NCI-H1694 (cell line): ENCODE measurements at regions not wholly inside any gene's neighbourhood (a gene's known extent, or its start where the extent isn't known, plus 50 kb on each side); places are given as distances from the start of the nearest gene placed in this dataset.

Source experiments
- DNase-seq: peaks from one replicate; lab custom pipeline; 2025; lab: John Stamatoyannopoulos, UW

- DNase-seq, result no peak
These were observed 933.7 kb upstream of the SLITRK5 start for GRCh38 chr13:86737334-86737932.

- no peak for DNase-seq
These were observed 929.3 kb upstream of the SLITRK5 start for GRCh38 chr13:86741762-86742285.

- DNase-seq, result no peak
These were observed 913.8 kb upstream of the SLITRK5 start for GRCh38 chr13:86757236-86757978.

- DNase-seq, result no peak
These were observed 913.1 kb upstream of the SLITRK5 start for GRCh38 chr13:86758116-86758515.

- DNase-seq, result no peak
These were observed 910.6 kb upstream of the SLITRK5 start for GRCh38 chr13:86760620-86761019.

GRCh38 chr13:86765462-86765861 is 905.7 kb upstream of the SLITRK5 start:
- DNase-seq, result no peak

GRCh38 chr13:86788616-86789015 is 882.6 kb upstream of the SLITRK5 start:
- DNase-seq, result no peak

- no peak for DNase-seq
These were observed 879.0 kb upstream of the SLITRK5 start for GRCh38 chr13:86792153-86792651.

- DNase-seq, result no peak
These were observed 875.3 kb upstream of the SLITRK5 start for GRCh38 chr13:86795858-86796257.

- no peak for DNase-seq
These were observed 860.8 kb upstream of the SLITRK5 start for GRCh38 chr13:86810361-86810760.

- no peak for DNase-seq
These were observed 858.0 kb upstream of the SLITRK5 start for GRCh38 chr13:86813198-86813597.

- no peak for DNase-seq
These were observed 845.8 kb upstream of the SLITRK5 start for GRCh38 chr13:86825410-86825809.

- no peak for DNase-seq
These were observed 844.9 kb upstream of the SLITRK5 start for GRCh38 chr13:86826232-86826631.

GRCh38 chr13:86830046-86830445 is 841.1 kb upstream of the SLITRK5 start:
- no peak for DNase-seq

- DNase-seq, result no peak
These were observed 840.1 kb upstream of the SLITRK5 start for GRCh38 chr13:86831084-86831483.

- DNase-seq, result no peak
These were observed 832.6 kb upstream of the SLITRK5 start for GRCh38 chr13:86838411-86839120.

- DNase-seq, result no peak
These were observed 832.0 kb upstream of the SLITRK5 start for GRCh38 chr13:86839221-86839620.

GRCh38 chr13:86840250-86841191 is 830.6 kb upstream of the SLITRK5 start:
- no peak for DNase-seq

GRCh38 chr13:86841264-86841663 is 829.9 kb upstream of the SLITRK5 start:
- DNase-seq, result no peak

GRCh38 chr13:86846501-86846900 is 824.7 kb upstream of the SLITRK5 start:
- no peak for DNase-seq

- DNase-seq, result no peak
These were observed 822.5 kb upstream of the SLITRK5 start for GRCh38 chr13:86848716-86849115.

- DNase-seq, result no peak
These were observed 814.2 kb upstream of the SLITRK5 start for GRCh38 chr13:86856991-86857390.
